GM12878 (cell line): ENCODE measurements at regions not wholly inside any gene's neighbourhood (a gene's known extent, or its start where the extent isn't known, plus 50 kb on each side); places are given as distances from the start of the nearest gene placed in this dataset.

ENCODE experiments used
- ATAC-seq: fragments of 200-7000 bp; cut with Tn5 transposase; 3 replicates; pipeline ENCODE4 v1.9.1; 2020; ENCODE audit warnings: mild to moderate bottlenecking, moderate library complexity
- BruUV-seq: library from RNA; stranded (reverse); fragments of 400-500 nt; replicated peaks from 2 replicates; lab custom pipeline; 2021; lab: Mats Ljungman, UMichigan
- CTCF ChIA-PET: fragments of 300-600 bp; sonication (Branson Sonifier 250); formaldehyde crosslinking; extraction: SDS; loops from one replicate; lab custom pipeline; 2021; ENCODE audit warnings: inconsistent platforms; lab: Yijun Ruan, JAX
- POLR2A ChIA-PET: fragments of 350-600 bp; formaldehyde crosslinking; extraction: SDS; loops from one replicate; lab custom pipeline; 2021; ENCODE audit warnings: inconsistent platforms; lab: Charles Lee
- RAD21 ChIA-PET: fragments of 300-600 bp; sonication (Branson Sonifier 250); formaldehyde crosslinking; loops from one replicate; lab custom pipeline; 2023; ENCODE audit warnings: antibody characterized with exemption; ENCODE audit not compliant: unreplicated experiment; lab: Charles Lee
- SMC1A ChIA-PET: fragments of 300-600 bp; sonication (Branson Sonifier 250); formaldehyde crosslinking; loops from one replicate; lab custom pipeline; 2023; ENCODE audit not compliant: unreplicated experiment, uncharacterized antibody; lab: Charles Lee
- DNase-seq: peaks from one replicate; pipeline ENCODE4 v3.0.0-alpha.2; 2011; ENCODE audit warnings: low read depth, low spot score
- FAIRE-seq: peaks from 3 replicates; lab custom pipeline; 2011; peaks lifted over from hg19 to GRCh38; lab: Jason Lieb, UNC
- H2AFZ ChIP-seq: 2 replicates; pipeline ENCODE4 v1.6.0; 2011; ENCODE audit warnings: low read depth, low read length, control low read depth; ENCODE audit not compliant: control insufficient read depth
- H3K27ac ChIP-seq: 2 replicates; pipeline ENCODE4 v1.5.1; 2011; ENCODE audit warnings: control low read depth; ENCODE audit not compliant: control insufficient read depth, insufficient read depth
- H3K27me3 ChIP-seq, 2 experiments: replicated peaks in 1 of 2; 2 replicates each; pipeline versions ENCODE4 v1.6.0 to v1.6.1; 2011; ENCODE audit warnings: low read length in 1 of 2; ENCODE audit not compliant: control insufficient read depth in 2 of 2, insufficient read depth in 2 of 2
- H3K36me3 ChIP-seq, 2 experiments: 2 replicates each; pipeline ENCODE4 v1.5.1; 2011; ENCODE audit warnings: low read length in 1 of 2; ENCODE audit not compliant: control insufficient read depth in 2 of 2, insufficient read depth in 2 of 2
- H3K4me1 ChIP-seq: 2 replicates; pipeline ENCODE4 v1.6.1; 2011; ENCODE audit warnings: mild to moderate bottlenecking, low read length, moderate library complexity, mixed read lengths; ENCODE audit not compliant: control insufficient read depth, insufficient read depth
- H3K4me2 ChIP-seq: 2 replicates; pipeline ENCODE4 v1.6.0; 2011; ENCODE audit warnings: control low read depth; ENCODE audit not compliant: control insufficient read depth, insufficient read depth
- H3K4me3 ChIP-seq: fragments of 200-600 bp; sonication (generic); 2 replicates; pipeline ENCODE4 v1.5.1; 2016
- H3K79me2 ChIP-seq: 2 replicates; pipeline ENCODE4 v1.6.0; 2011; ENCODE audit warnings: low read length; ENCODE audit not compliant: control insufficient read depth, insufficient read depth
- H3K9ac ChIP-seq: 2 replicates; pipeline ENCODE4 v1.8.0; 2011; ENCODE audit warnings: low read length, control low read depth, mixed read lengths; ENCODE audit not compliant: control insufficient read depth, insufficient read depth
- H3K9me3 ChIP-seq: replicated peaks from 3 replicates; pipeline ENCODE4 v1.5.1; 2011; ENCODE audit warnings: mild to moderate bottlenecking, low read length; ENCODE audit not compliant: control insufficient read depth, insufficient read depth
- H4K20me1 ChIP-seq: 2 replicates; pipeline ENCODE4 v1.6.0; 2011; ENCODE audit not compliant: control insufficient read depth, insufficient read depth
- CHD1 ChIP-seq: IDR thresholded peaks from 2 replicates; pipeline ENCODE4 v1.6.1; 2012; ENCODE audit warnings: low read depth, low read length, improper control_type of control experiment
- HDAC6 ChIP-seq: fragments of 200-600 bp; sonication (generic); IDR thresholded peaks from one replicate; pipeline ENCODE4 v1.8.0; 2017; ENCODE audit warnings: antibody characterized with exemption; ENCODE audit not compliant: unreplicated experiment
- HDGF ChIP-seq: fragments of 450-650 bp; IDR thresholded peaks from 2 replicates; pipeline ENCODE4 v1.6.1; 2016; ENCODE audit warnings: antibody characterized with exemption
- IRF4 ChIP-seq: IDR thresholded peaks from 2 replicates; pipeline ENCODE4 v1.6.1; 2011; ENCODE audit warnings: low read depth, low read length
- JUND ChIP-seq: IDR thresholded peaks from 2 replicates; pipeline ENCODE4 v1.6.1; 2012; ENCODE audit warnings: low read depth, mild to moderate bottlenecking, low read length, improper control_type of control experiment, moderate library complexity
- MYC ChIP-seq: IDR thresholded peaks from 2 replicates; pipeline ENCODE4 v1.6.1; 2011; ENCODE audit warnings: mild to moderate bottlenecking, low read length, moderate library complexity, inconsistent platforms; ENCODE audit not compliant: insufficient read depth, insufficient replicate concordance, insufficient read length, severe bottlenecking
- NFXL1 ChIP-seq: fragments of 450-650 bp; IDR thresholded peaks from 2 replicates; pipeline ENCODE4 v1.6.1; 2017; ENCODE audit warnings: antibody characterized with exemption, mild to moderate bottlenecking, borderline replicate concordance
- RFX5 ChIP-seq: IDR thresholded peaks from 2 replicates; pipeline ENCODE4 v1.6.1; 2011; ENCODE audit warnings: low read depth, low read length, improper control_type of control experiment
- YBX1 ChIP-seq: fragments of 450-650 bp; IDR thresholded peaks from 2 replicates; pipeline ENCODE4 v1.6.1; 2016; ENCODE audit warnings: antibody characterized with exemption
- WGBS: methylation state at CpG from one replicate; pipeline ENCODE4 v1.1.6; 2016; ENCODE audit warnings: low lambda C conversion rate; ENCODE audit not compliant: insufficient replicate concordance, insufficient coverage; ENCODE audit errors: missing lambda C conversion rate; 5-methylcytosine and 5-hydroxymethylcytosine counted together
- in situ Hi-C: fragments of 300-500 bp; cut with MboI; formaldehyde crosslinking; loops from 9 replicates; pipeline ENCODE4 v1.14.3; 2018; ENCODE audit warnings: mixed read lengths
- intact Hi-C: fragments of 100-400 bp; cut with micrococcal nuclease; formaldehyde crosslinking; loops from one replicate; pipeline ENCODE4 v1.14.2; 2022; ENCODE audit not compliant: unreplicated experiment
- TF ChIP-seq, protein P1 (sequence below): fragments of 450-650 bp; formaldehyde crosslinking; IDR thresholded peaks from 2 replicates; pipeline ENCODE4 v1.5.0; 2022; ENCODE audit warnings: mild to moderate bottlenecking, missing genetic modification characterization
- TF ChIP-seq, protein P2 (sequence below): fragments of 450-650 bp; IDR thresholded peaks from 2 replicates; pipeline ENCODE4 v1.6.1; 2017; ENCODE audit warnings: mild to moderate bottlenecking, low read depth, inconsistent platforms; ENCODE audit not compliant: poor library complexity, severe bottlenecking

DNA sequence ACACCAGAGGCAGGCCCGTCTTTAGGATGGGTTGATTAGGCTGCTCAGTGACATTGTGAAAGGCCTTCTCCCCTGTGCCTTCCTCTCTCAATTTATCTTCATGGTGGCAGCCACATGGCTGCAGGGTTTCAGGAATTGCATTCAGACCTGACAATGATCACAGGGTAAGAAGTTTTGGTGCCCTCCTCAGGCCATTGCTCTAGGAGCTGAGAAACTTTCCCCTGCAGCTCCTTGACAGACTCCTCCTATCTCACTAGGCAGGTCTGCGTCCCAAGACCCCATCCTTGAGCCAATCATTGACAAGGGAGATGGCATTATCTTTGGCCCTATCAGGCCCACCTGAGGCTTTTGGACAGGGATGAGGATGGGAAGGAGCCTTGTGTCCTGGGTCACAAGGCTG, 57.4 kb upstream of the ANO4 start:
- H3K79me2 ChIP-seq: no peaks in the 10 kb centered on the region
- in situ Hi-C loops: no loop called here
- ChIA-PET RAD21 (interaction anchor here (1.2 kb wide), 1 partner anchor 63 kb away, joined by 3 read pairs; no protein-coding TSS in a partner anchor), CTCF (interaction anchor here (1.2 to 1.5 kb wide), 2 partner anchors 46 to 66 kb away, joined by 3 to 7 read pairs; no protein-coding TSS in a partner anchor), SMC1A (interaction anchor here (0.7 to 1.4 kb wide), 2 partner anchors 16 to 542 kb away, joined by 3 to 4 read pairs; no protein-coding TSS in a partner anchor), POLR2A (no interaction called here)
- H3K27ac ChIP-seq: no peak overlapping the region
- FAIRE-seq (no peak), DNase-seq (no peak), ATAC-seq (no peak)
- no TSS peak for BruUV-seq
- no peak overlapping the region for H3K4me2 ChIP-seq
- no peak overlapping the region for H3K9ac ChIP-seq
- intact Hi-C loops: loop anchor here (10.0 kb wide), 1 partner anchor 202 kb away; no protein-coding TSS in a partner anchor
- no peaks in the 10 kb centered on the region for H3K36me3 ChIP-seq
- TF ChIP-seq HDAC6 (no peak), YBX1 (no peak), HDGF (no peak)
- no peaks in the 10 kb centered on the region for H3K9me3 ChIP-seq
- no peaks in the 10 kb centered on the region; a peak in 1 of 4 replicates for H3K27me3 ChIP-seq
- WGBS: 13% methylated on average over 2 of the region's 2 CpGs
- no peak overlapping the region for H3K4me3 ChIP-seq
- no peaks in the 10 kb centered on the region for H4K20me1 ChIP-seq
- peaks cover 5% of the 10 kb centered on the region; the same call in 1 of the 2 replicates for H3K4me1 ChIP-seq
- no peak overlapping the region for H2AFZ ChIP-seq

DNA sequence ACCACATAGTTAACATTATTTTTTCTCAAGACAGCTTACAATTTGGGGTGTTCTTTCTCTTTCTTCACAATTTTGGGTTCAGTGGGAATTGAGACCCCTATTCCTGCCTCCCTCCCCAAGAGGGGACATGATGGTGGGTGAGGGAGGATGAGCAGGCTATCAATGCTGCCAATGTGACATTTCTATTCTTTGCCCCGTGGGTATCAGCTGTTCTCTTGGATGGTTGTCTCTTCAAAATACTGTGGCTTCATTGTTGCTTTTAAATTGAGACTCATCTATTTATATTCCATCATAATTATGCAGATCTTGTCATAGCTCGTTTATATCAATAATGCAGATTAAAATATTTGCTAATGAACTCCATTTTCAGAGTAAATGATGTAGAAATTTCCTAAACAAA, 56.5 kb upstream of the ANO4 start:
- Histone ChIP-seq H3K79me2 (no peaks in the 10 kb centered on the region), H3K4me2 (no peak overlapping the region), H3K27ac (no peak overlapping the region), H4K20me1 (no peaks in the 10 kb centered on the region), H3K9me3 (no peaks in the 10 kb centered on the region), H3K36me3 (no peaks in the 10 kb centered on the region), H3K4me1 (peaks cover 5% of the 10 kb centered on the region; the same call in 1 of the 2 replicates), H3K27me3 (no peaks in the 10 kb centered on the region; a peak in 1 of 4 replicates), H2AFZ (no peak overlapping the region), H3K4me3 (no peak overlapping the region), H3K9ac (no peak overlapping the region)
- ChIA-PET CTCF (interaction anchor here (0.8 to 1.5 kb wide), 3 partner anchors 46 to 71 kb away, joined by 3 to 7 read pairs (median 4); no protein-coding TSS in a partner anchor), SMC1A (interaction anchor here (1.4 kb wide), 1 partner anchor 17 kb away, joined by 4 read pairs; no protein-coding TSS in a partner anchor), POLR2A (no interaction called here), RAD21 (interaction anchor here (0.8 to 1.2 kb wide), 2 partner anchors 64 to 503 kb away, joined by 3 read pairs; no protein-coding TSS in a partner anchor)
- no peak for FAIRE-seq
- no peak for DNase-seq
- 9% methylated on average over 2 of the region's 2 CpGs for WGBS
- intact Hi-C loops: loop anchor here (10.0 kb wide), 1 partner anchor 203 kb away; no protein-coding TSS in a partner anchor
- in situ Hi-C loops: no loop called here
- no TSS peak for BruUV-seq
- no peak for ATAC-seq
- no peak for TF ChIP-seq NFXL1
- no peak for TF ChIP-seq IRF4
- TF ChIP-seq CHD1: no peak
- no peak for TF ChIP-seq MYC
- no peak for TF ChIP-seq HDGF
- no peak for TF ChIP-seq RFX5
- TF ChIP-seq, protein P1, sequence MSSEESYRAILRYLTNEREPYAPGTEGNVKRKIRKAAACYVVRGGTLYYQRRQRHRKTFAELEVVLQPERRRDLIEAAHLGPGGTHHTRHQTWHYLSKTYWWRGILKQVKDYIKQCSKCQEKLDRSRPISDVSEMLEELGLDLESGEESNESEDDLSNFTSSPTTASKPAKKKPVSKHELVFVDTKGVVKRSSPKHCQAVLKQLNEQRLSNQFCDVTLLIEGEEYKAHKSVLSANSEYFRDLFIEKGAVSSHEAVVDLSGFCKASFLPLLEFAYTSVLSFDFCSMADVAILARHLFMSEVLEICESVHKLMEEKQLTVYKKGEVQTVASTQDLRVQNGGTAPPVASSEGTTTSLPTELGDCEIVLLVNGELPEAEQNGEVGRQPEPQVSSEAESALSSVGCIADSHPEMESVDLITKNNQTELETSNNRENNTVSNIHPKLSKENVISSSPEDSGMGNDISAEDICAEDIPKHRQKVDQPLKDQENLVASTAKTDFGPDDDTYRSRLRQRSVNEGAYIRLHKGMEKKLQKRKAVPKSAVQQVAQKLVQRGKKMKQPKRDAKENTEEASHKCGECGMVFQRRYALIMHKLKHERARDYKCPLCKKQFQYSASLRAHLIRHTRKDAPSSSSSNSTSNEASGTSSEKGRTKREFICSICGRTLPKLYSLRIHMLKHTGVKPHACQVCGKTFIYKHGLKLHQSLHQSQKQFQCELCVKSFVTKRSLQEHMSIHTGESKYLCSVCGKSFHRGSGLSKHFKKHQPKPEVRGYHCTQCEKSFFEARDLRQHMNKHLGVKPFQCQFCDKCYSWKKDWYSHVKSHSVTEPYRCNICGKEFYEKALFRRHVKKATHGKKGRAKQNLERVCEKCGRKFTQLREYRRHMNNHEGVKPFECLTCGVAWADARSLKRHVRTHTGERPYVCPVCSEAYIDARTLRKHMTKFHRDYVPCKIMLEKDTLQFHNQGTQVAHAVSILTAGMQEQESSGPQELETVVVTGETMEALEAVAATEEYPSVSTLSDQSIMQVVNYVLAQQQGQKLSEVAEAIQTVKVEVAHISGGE (CRISPR knock-in tag): no peak
- no peak for TF ChIP-seq JUND
- TF ChIP-seq, protein P2, sequence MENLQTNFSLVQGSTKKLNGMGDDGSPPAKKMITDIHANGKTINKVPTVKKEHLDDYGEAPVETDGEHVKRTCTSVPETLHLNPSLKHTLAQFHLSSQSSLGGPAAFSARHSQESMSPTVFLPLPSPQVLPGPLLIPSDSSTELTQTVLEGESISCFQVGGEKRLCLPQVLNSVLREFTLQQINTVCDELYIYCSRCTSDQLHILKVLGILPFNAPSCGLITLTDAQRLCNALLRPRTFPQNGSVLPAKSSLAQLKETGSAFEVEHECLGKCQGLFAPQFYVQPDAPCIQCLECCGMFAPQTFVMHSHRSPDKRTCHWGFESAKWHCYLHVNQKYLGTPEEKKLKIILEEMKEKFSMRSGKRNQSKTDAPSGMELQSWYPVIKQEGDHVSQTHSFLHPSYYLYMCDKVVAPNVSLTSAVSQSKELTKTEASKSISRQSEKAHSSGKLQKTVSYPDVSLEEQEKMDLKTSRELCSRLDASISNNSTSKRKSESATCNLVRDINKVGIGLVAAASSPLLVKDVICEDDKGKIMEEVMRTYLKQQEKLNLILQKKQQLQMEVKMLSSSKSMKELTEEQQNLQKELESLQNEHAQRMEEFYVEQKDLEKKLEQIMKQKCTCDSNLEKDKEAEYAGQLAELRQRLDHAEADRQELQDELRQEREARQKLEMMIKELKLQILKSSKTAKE: no peak
